H1 (cell line): ENCODE measurements at regions not wholly inside any gene's neighbourhood (a gene's known extent, or its start where the extent isn't known, plus 50 kb on each side); places are given as distances from the start of the nearest gene placed in this dataset.

Source experiments
- CTCF ChIA-PET: fragments of 300-600 bp; sonication (Branson Sonifier 250); formaldehyde crosslinking; loops from one replicate; lab custom pipeline; 2021; ENCODE audit not compliant: partially characterized antibody; lab: Charles Lee
- POLR2A ChIA-PET: fragments of 300-600 bp; sonication (Branson Sonifier 250); formaldehyde crosslinking; loops from one replicate; lab custom pipeline; 2021; ENCODE audit warnings: inconsistent platforms; ENCODE audit not compliant: partially characterized antibody; lab: Charles Lee
- DNase-seq, 2 experiments: peaks; one replicate each; pipeline versions ENCODE4 v3.0.0 to v3.0.0-alpha.2; 2010 to 2022; ENCODE audit warnings: low spot score in 2 of 2, low read depth in 1 of 2, mixed read lengths in 1 of 2
- FAIRE-seq: peaks from 2 replicates; lab custom pipeline; 2011; peaks lifted over from hg19 to GRCh38; lab: Jason Lieb, UNC
- H2AFZ ChIP-seq: 2 replicates; pipeline ENCODE4 v1.8.1; 2012; ENCODE audit warnings: low read length, inconsistent platforms
- H2AK5ac ChIP-seq: 2 replicates; pipeline ENCODE4 v1.6.1; 2013; ENCODE audit warnings: low read depth, low read length
- H2BK120ac ChIP-seq: replicated peaks from 2 replicates; pipeline ENCODE3; 2013; ENCODE audit warnings: low read depth, low read length, inconsistent platforms
- H2BK12ac ChIP-seq: 2 replicates; pipeline ENCODE4 v1.6.1; 2013; ENCODE audit warnings: low read depth, low read length
- H2BK15ac ChIP-seq: 2 replicates; pipeline ENCODE4 v1.6.1; 2013; ENCODE audit warnings: low read length
- H2BK20ac ChIP-seq: 2 replicates; pipeline ENCODE4 v1.6.1; 2013; ENCODE audit warnings: low read length
- H2BK5ac ChIP-seq: 2 replicates; pipeline ENCODE4 v1.6.1; 2013; ENCODE audit warnings: low read depth, low read length
- H3K14ac ChIP-seq: 2 replicates; pipeline ENCODE4 v1.6.1; 2013; ENCODE audit warnings: inconsistent platforms; ENCODE audit not compliant: insufficient read length
- H3K18ac ChIP-seq: 2 replicates; pipeline ENCODE4 v1.6.1; 2013; ENCODE audit warnings: low read length; ENCODE audit errors: extremely low read depth
- H3K23ac ChIP-seq: 2 replicates; pipeline ENCODE4 v1.6.1; 2013; ENCODE audit warnings: inconsistent platforms; ENCODE audit not compliant: insufficient read length
- H3K23me2 ChIP-seq: 2 replicates; pipeline ENCODE4 v1.6.1; 2013; ENCODE audit warnings: low read depth, low read length
- H3K27ac ChIP-seq: 2 replicates; pipeline ENCODE4 v1.6.1; 2011; ENCODE audit warnings: low read depth, low read length, inconsistent platforms
- H3K27me3 ChIP-seq, 4 experiments: replicated peaks in 1 of 4; 1 replicate in 1 of 4; 2 replicates in 3 of 4; pipeline versions ENCODE4 v1.6.1 to v1.8.1; 2011 to 2013; ENCODE audit warnings: low read length in 3 of 4, mild to moderate bottlenecking in 3 of 4, inconsistent platforms in 2 of 4, mixed read lengths in 2 of 4, moderate library complexity in 1 of 4; ENCODE audit not compliant: control insufficient read depth in 3 of 4, insufficient read depth in 3 of 4; ENCODE audit errors: extremely low read depth in 1 of 4
- H3K36me3 ChIP-seq, 4 experiments: 2 replicates each; pipeline versions ENCODE4 v1.6.1 to v1.8.1; 2011 to 2013; ENCODE audit warnings: mild to moderate bottlenecking in 4 of 4, low read length in 3 of 4, moderate library complexity in 2 of 4, control low read depth in 1 of 4, inconsistent platforms in 1 of 4; ENCODE audit not compliant: insufficient read depth in 4 of 4, control insufficient read depth in 2 of 4
- H3K4ac ChIP-seq: replicated peaks from 2 replicates; pipeline ENCODE3; 2013; ENCODE audit warnings: low read length, low read depth, mixed read lengths, inconsistent platforms; ENCODE audit not compliant: insufficient read length
- H3K4me1 ChIP-seq, 4 experiments: replicated peaks in 1 of 4; 1 replicate in 1 of 4; 2 replicates in 3 of 4; pipeline versions ENCODE4 v1.6.1 to v1.8.1; 2011 to 2013; ENCODE audit warnings: low read length in 3 of 4, inconsistent platforms in 2 of 4, mixed read lengths in 1 of 4; ENCODE audit not compliant: insufficient read depth in 4 of 4, control insufficient read depth in 3 of 4
- H3K4me2 ChIP-seq, 2 experiments: 2 replicates each; pipeline versions ENCODE4 v1.6.1 to v1.8.1; 2011 to 2013; ENCODE audit warnings: low read depth in 2 of 2, low read length in 2 of 2, control low read depth in 1 of 2, inconsistent platforms in 1 of 2, mild to moderate bottlenecking in 1 of 2; ENCODE audit not compliant: insufficient read depth in 1 of 2
- H3K4me3 ChIP-seq, 4 experiments: fragments of 200-600, 300-600 bp in 1 of 4; sonication (generic), shearing (Covaris generic), sonication (Bioruptor Twin) in 1 of 4; 2 replicates each; pipeline versions ENCODE4 v1.5.1 to v1.8.1; 2011 to 2016; ENCODE audit warnings: low read length in 4 of 4, low read depth in 3 of 4, control low read depth in 2 of 4, inconsistent platforms in 2 of 4, mild to moderate bottlenecking in 2 of 4, mixed read lengths in 1 of 4, moderate library complexity in 1 of 4; ENCODE audit not compliant: insufficient read depth in 2 of 4; ENCODE audit errors: extremely low read depth in 1 of 4
- H3K56ac ChIP-seq: replicated peaks from 2 replicates; pipeline ENCODE3; 2013; ENCODE audit warnings: low read depth, mild to moderate bottlenecking, mixed read lengths, low read length, inconsistent platforms; ENCODE audit not compliant: insufficient read length
- H3K79me1 ChIP-seq: 2 replicates; pipeline ENCODE4 v1.6.1; 2013; ENCODE audit warnings: low read depth, low read length, control low read depth
- H3K79me2 ChIP-seq, 2 experiments: 2 replicates each; pipeline versions ENCODE4 v1.6.1 to v1.8.1; 2012 to 2013; ENCODE audit warnings: low read length in 2 of 2, mild to moderate bottlenecking in 2 of 2, inconsistent platforms in 1 of 2; ENCODE audit not compliant: insufficient read depth in 2 of 2, control insufficient read depth in 1 of 2
- H3K9ac ChIP-seq, 4 experiments: replicated peaks in 1 of 4; 1 replicate in 1 of 4; 2 replicates in 3 of 4; pipeline versions ENCODE4 v1.6.1 to v1.8.1; 2011 to 2013; ENCODE audit warnings: low read depth in 3 of 4, low read length in 3 of 4, control low read depth in 2 of 4, mild to moderate bottlenecking in 2 of 4, moderate library complexity in 2 of 4, inconsistent platforms in 1 of 4; ENCODE audit errors: extremely low read depth in 1 of 4
- H3K9me3 ChIP-seq, 2 experiments: 2 replicates each; pipeline versions ENCODE4 v1.6.1 to v1.8.1; 2012 to 2013; ENCODE audit warnings: mild to moderate bottlenecking in 2 of 2, moderate library complexity in 2 of 2, control low read depth in 1 of 2, inconsistent platforms in 1 of 2, low read depth in 1 of 2, low read length in 1 of 2, mixed read lengths in 1 of 2; ENCODE audit not compliant: insufficient read depth in 2 of 2
- H4K20me1 ChIP-seq, 2 experiments: replicated peaks in 1 of 2; 2 replicates each; pipeline versions ENCODE3 to v1.8.1; 2011 to 2013; ENCODE audit warnings: inconsistent platforms in 2 of 2, low read length in 2 of 2, mild to moderate bottlenecking in 1 of 2; ENCODE audit not compliant: insufficient read depth in 2 of 2, control insufficient read depth in 1 of 2
- H4K5ac ChIP-seq: 2 replicates; pipeline ENCODE4 v1.6.1; 2013; ENCODE audit warnings: low read length, low read depth, mixed read lengths, inconsistent platforms; ENCODE audit not compliant: insufficient read length
- H4K8ac ChIP-seq: 2 replicates; pipeline ENCODE4 v1.8.0; 2013; ENCODE audit warnings: mild to moderate bottlenecking, moderate library complexity, low read length, inconsistent platforms; ENCODE audit not compliant: insufficient read depth; ENCODE audit errors: extremely low read depth
- H4K91ac ChIP-seq: replicated peaks from 2 replicates; pipeline ENCODE3; 2013; ENCODE audit warnings: low read length, mixed read lengths, inconsistent platforms; ENCODE audit not compliant: insufficient read length
- TBP ChIP-seq: IDR thresholded peaks from 2 replicates; pipeline ENCODE4 v1.6.1; 2011; ENCODE audit warnings: low read depth, low read length, improper control_type of control experiment
- WGBS, 2 experiments: shearing (Covaris generic) in 1 of 2; methylation state at CpG; one replicate each; pipeline versions ENCODE4 v1.1.6 to v1.1.7; 2013 to 2015; ENCODE audit warnings: low lambda C conversion rate in 2 of 2, mixed read lengths in 2 of 2, inconsistent platforms in 1 of 2, low coverage in 1 of 2, missing lambda C conversion rate in 1 of 2; ENCODE audit not compliant: insufficient replicate concordance in 2 of 2, insufficient coverage in 1 of 2, insufficient read length in 1 of 2; ENCODE audit errors: extremely low coverage in 1 of 2, missing lambda C conversion rate in 1 of 2; 5-methylcytosine and 5-hydroxymethylcytosine counted together

GRCh38 chr20:20803011-20803410 is 90.6 kb upstream of the RALGAPA2 start:
- H3K79me2 ChIP-seq, result no peaks in the 10 kb centered on the region
- no peak overlapping the region for H2AK5ac ChIP-seq
- no peak overlapping the region for H4K91ac ChIP-seq
- no peak overlapping the region for H3K4me2 ChIP-seq
- FAIRE-seq (no peak), DNase-seq (no peak)
- H3K18ac ChIP-seq, result no peak overlapping the region
- H4K8ac ChIP-seq, result no peak overlapping the region
- H3K4me3 ChIP-seq, result no peak overlapping the region
- no peaks in the 10 kb centered on the region for H3K23me2 ChIP-seq
- H3K79me1 ChIP-seq, result no peaks in the 10 kb centered on the region
- 87% methylated on average over 3 of the region's 3 CpGs; no CpG with 5 or more reads in 1 of the 2 experiments for WGBS, 2 experiments
- H3K36me3 ChIP-seq, result no peaks in the 10 kb centered on the region
- no peak overlapping the region for H3K27ac ChIP-seq
- H3K27me3 ChIP-seq, result no peaks in the 10 kb centered on the region
- H2BK120ac ChIP-seq, result no peak overlapping the region
- no peak overlapping the region for H2BK12ac ChIP-seq
- ChIA-PET CTCF (interaction anchor here (1.4 kb wide), 1 partner anchor 16 kb away, joined by 3 read pairs; no protein-coding TSS in a partner anchor), POLR2A (no interaction called here)
- no peak overlapping the region for H3K14ac ChIP-seq
- peaks cover 8 to 12% of the 10 kb centered on the region in 2 experiments for H3K9me3 ChIP-seq
- no peaks in the 10 kb centered on the region for H4K20me1 ChIP-seq
- no peak overlapping the region for H4K5ac ChIP-seq
- H3K4ac ChIP-seq, result no peak overlapping the region
- no peak overlapping the region for H3K23ac ChIP-seq
- H2BK5ac ChIP-seq, result no peak overlapping the region
- no peak overlapping the region for H2AFZ ChIP-seq
- H2BK15ac ChIP-seq, result no peak overlapping the region
- peaks cover 0 to 8% (median 2%) of the 10 kb centered on the region in 4 experiments; a peak in 4 of 7 replicates for H3K4me1 ChIP-seq
- H2BK20ac ChIP-seq, result no peak overlapping the region
- H3K56ac ChIP-seq, result no peak overlapping the region
- no peak overlapping the region for H3K9ac ChIP-seq
- TF ChIP-seq TBP, result no peak
